HCT116 (cell line): ENCODE measurements at regions not wholly inside any gene's neighbourhood (a gene's known extent, or its start where the extent isn't known, plus 50 kb on each side); places are given as distances from the start of the nearest gene placed in this dataset.

Source experiments
- ATAC-seq: fragments of 200-7000 bp; cut with Tn5 transposase; 2 replicates; pipeline ENCODE4 v1.9.1; 2020; ENCODE audit warnings: mild to moderate bottlenecking, moderate library complexity
- BruUV-seq: library from RNA; stranded (reverse); fragments of 400-500 nt; replicated peaks from 2 replicates; lab custom pipeline; 2021; lab: Mats Ljungman, UMichigan
- CTCF ChIA-PET: fragments of 300-600 bp; sonication (Branson Sonifier 250); formaldehyde crosslinking; loops from one replicate; lab custom pipeline; 2021; ENCODE audit warnings: antibody characterized with exemption; lab: Charles Lee
- POLR2A ChIA-PET: fragments of 300-600, 350-600 bp; sonication (Branson Sonifier 250); formaldehyde crosslinking; loops from one replicate; lab custom pipeline; 2021; ENCODE audit warnings: antibody characterized with exemption; lab: Charles Lee
- RAD21 ChIA-PET, 2 experiments: fragments of 300-600 bp; sonication (Branson Sonifier 250); formaldehyde crosslinking; loops; one replicate each; lab custom pipeline; 2023; ENCODE audit warnings: low total read pairs in 2 of 2; ENCODE audit not compliant: uncharacterized antibody in 2 of 2, unreplicated experiment in 2 of 2, low non-redundant PET in 1 of 2; lab: Charles Lee
- DNase-seq: peaks from one replicate; pipeline ENCODE4 v3.0.0-alpha.2; 2010; ENCODE audit warnings: low read depth, low spot score
- H2AFZ ChIP-seq: fragments of 200-600 bp; shearing (Covaris generic), sonication (generic); 2 replicates; pipeline ENCODE4 v1.6.1; 2017; ENCODE audit warnings: low read depth, mixed run types, mixed read lengths, antibody characterized with exemption, low read length; ENCODE audit not compliant: poor library complexity, severe bottlenecking
- H3K27ac ChIP-seq: 2 replicates; pipeline ENCODE4 v1.5.1; 2012; ENCODE audit warnings: low read depth, low read length
- H3K27me3 ChIP-seq: fragments of 200-600 bp; sonication (generic); 2 replicates; pipeline ENCODE4 v1.6.1; 2016; ENCODE audit warnings: mixed run types, low read length, mixed read lengths; ENCODE audit not compliant: insufficient read depth
- H3K36me3 ChIP-seq, 2 experiments: fragments of 200-500 bp in 1 of 2; fragments of 200-600 bp in 1 of 2; sonication (Bioruptor generic) in 1 of 2; sonication (generic) in 1 of 2; 2 replicates each; pipeline versions ENCODE4 v1.5.1 to v1.6.1; 2014 to 2016; ENCODE audit warnings: low read length in 2 of 2, inconsistent platforms in 1 of 2, mixed read lengths in 1 of 2, mixed run types in 1 of 2; ENCODE audit not compliant: insufficient read depth in 2 of 2, control insufficient read depth in 1 of 2
- H3K4me1 ChIP-seq, 2 experiments: fragments of 200-600 bp in 1 of 2; sonication (generic) in 1 of 2; 2 replicates each; pipeline versions ENCODE4 v1.5.1 to v1.6.1; 2012 to 2017; ENCODE audit warnings: low read length in 2 of 2, inconsistent platforms in 1 of 2, mild to moderate bottlenecking in 1 of 2, mixed read lengths in 1 of 2, mixed run types in 1 of 2, moderate library complexity in 1 of 2; ENCODE audit not compliant: insufficient read depth in 2 of 2, control insufficient read depth in 1 of 2
- H3K4me2 ChIP-seq: fragments of 200-600 bp; sonication (generic); 2 replicates; pipeline ENCODE4 v1.6.1; 2017; ENCODE audit warnings: mixed run types, low read length, mixed read lengths
- H3K4me3 ChIP-seq, 2 experiments: fragments of 200-600 bp in 1 of 2; sonication (generic) in 1 of 2; replicated peaks in 1 of 2; 2 replicates each; pipeline ENCODE4 v1.5.1; 2011 to 2016; ENCODE audit warnings: low read length in 2 of 2, control low read depth in 1 of 2, low read depth in 1 of 2, mild to moderate bottlenecking in 1 of 2, mixed read lengths in 1 of 2, mixed run types in 1 of 2
- H3K79me2 ChIP-seq: fragments of 200-600 bp; sonication (generic); 2 replicates; pipeline ENCODE4 v1.6.1; 2017; ENCODE audit warnings: mild to moderate bottlenecking, mixed run types, low read length, moderate library complexity, mixed read lengths; ENCODE audit not compliant: insufficient read depth
- H3K9ac ChIP-seq: fragments of 200-600 bp; sonication (generic); 2 replicates; pipeline ENCODE4 v1.6.1; 2016; ENCODE audit warnings: low read length, mixed read lengths
- H3K9me2 ChIP-seq: fragments of 200-600 bp; sonication (generic), shearing (Covaris generic); 2 replicates; pipeline ENCODE4 v1.6.1; 2017; ENCODE audit warnings: mixed run types, mild to moderate bottlenecking, moderate library complexity; ENCODE audit not compliant: insufficient read depth
- H3K9me3 ChIP-seq, 2 experiments: fragments of 200-500 bp in 1 of 2; fragments of 200-600 bp in 1 of 2; sonication (Bioruptor generic) in 1 of 2; sonication (generic) in 1 of 2; 2 replicates each; pipeline ENCODE4 v1.6.1; 2014 to 2017; ENCODE audit warnings: low read length in 2 of 2, mixed read lengths in 2 of 2, inconsistent platforms in 1 of 2, low read depth in 1 of 2, mild to moderate bottlenecking in 1 of 2, mixed run types in 1 of 2, moderate library complexity in 1 of 2; ENCODE audit not compliant: control insufficient read depth in 1 of 2, insufficient read depth in 1 of 2
- H4K20me1 ChIP-seq: fragments of 200-600 bp; sonication (generic), shearing (Covaris generic); 2 replicates; pipeline ENCODE4 v1.6.1; 2017; ENCODE audit warnings: mixed run types, mild to moderate bottlenecking, moderate library complexity; ENCODE audit not compliant: insufficient read depth
- ATF3 ChIP-seq: IDR thresholded peaks from 2 replicates; pipeline ENCODE4 v1.6.1; 2012
- CBX3 ChIP-seq: IDR thresholded peaks from 2 replicates; pipeline ENCODE4 v1.6.1; 2012; ENCODE audit warnings: low read depth
- CEBPB ChIP-seq: IDR thresholded peaks from 2 replicates; pipeline ENCODE4 v1.6.1; 2012; ENCODE audit warnings: low read depth
- CTCF ChIP-seq, 3 experiments: fragments of 200-600 bp in 1 of 3; sonication (generic) in 1 of 3; IDR thresholded peaks in 2 of 3; conservative IDR thresholded peaks in 1 of 3; 2 replicates each; pipeline ENCODE4 v1.5.1; 2012 to 2017; ENCODE audit warnings: low read depth in 2 of 3, low read length in 2 of 3, antibody characterized with exemption in 1 of 3, borderline replicate concordance in 1 of 3, control low read depth in 1 of 3, mild to moderate bottlenecking in 1 of 3, mixed read lengths in 1 of 3, mixed run types in 1 of 3, moderate library complexity in 1 of 3; ENCODE audit not compliant: insufficient read depth in 1 of 3
- EGR1 ChIP-seq: IDR thresholded peaks from 2 replicates; pipeline ENCODE4 v1.6.1; 2012; ENCODE audit warnings: low read depth
- ELF1 ChIP-seq: IDR thresholded peaks from 2 replicates; pipeline ENCODE4 v1.6.1; 2012; ENCODE audit warnings: low read depth, borderline replicate concordance
- EZH2 ChIP-seq: fragments of 200-600 bp; sonication (generic); IDR thresholded peaks from 2 replicates; pipeline ENCODE4 v1.6.1; 2017; ENCODE audit warnings: antibody characterized with exemption, mixed run types
- EZH2phosphoT487 ChIP-seq: fragments of 200-600 bp; IDR thresholded peaks from 2 replicates; pipeline ENCODE4 v1.6.1; 2018; ENCODE audit warnings: antibody characterized with exemption, borderline replicate concordance
- FOSL1 ChIP-seq: IDR thresholded peaks from 2 replicates; pipeline ENCODE4 v1.6.1; 2012; ENCODE audit warnings: low read depth
- JUND ChIP-seq: IDR thresholded peaks from 2 replicates; pipeline ENCODE4 v1.6.1; 2012
- MAX ChIP-seq: IDR thresholded peaks from 2 replicates; pipeline ENCODE4 v1.6.1; 2012
- POLR2A ChIP-seq: IDR thresholded peaks from 2 replicates; pipeline ENCODE4 v1.7.0; 2011; ENCODE audit warnings: borderline replicate concordance; ENCODE audit not compliant: insufficient read depth, insufficient read length; ENCODE audit errors: extremely low read depth
- POLR2AphosphoS5 ChIP-seq: IDR thresholded peaks from 2 replicates; pipeline ENCODE4 v1.6.1; 2011; ENCODE audit warnings: mild to moderate bottlenecking, low read depth, low read length, moderate library complexity
- RAD21 ChIP-seq: IDR thresholded peaks from 2 replicates; pipeline ENCODE4 v1.6.1; 2012; ENCODE audit warnings: low read depth, mild to moderate bottlenecking
- SIN3A ChIP-seq: IDR thresholded peaks from 2 replicates; pipeline ENCODE4 v1.6.1; 2012; ENCODE audit warnings: low read depth
- SP1 ChIP-seq: IDR thresholded peaks from 2 replicates; pipeline ENCODE4 v1.6.1; 2012; ENCODE audit warnings: low read depth
- YY1 ChIP-seq: IDR thresholded peaks from 2 replicates; pipeline ENCODE4 v1.6.1; 2011; ENCODE audit warnings: low read length, low read depth, moderate library complexity, mild to moderate bottlenecking; ENCODE audit not compliant: insufficient replicate concordance; ENCODE audit errors: extremely low read depth
- ZBTB33 ChIP-seq: IDR thresholded peaks from 2 replicates; pipeline ENCODE4 v1.6.1; 2011; ENCODE audit warnings: mild to moderate bottlenecking, low read length, moderate library complexity; ENCODE audit not compliant: insufficient replicate concordance; ENCODE audit errors: extremely low read depth
- ZFX ChIP-seq: fragments of 450-650 bp; IDR thresholded peaks from 2 replicates; pipeline ENCODE4 v1.6.1; 2017
- ZNF274 ChIP-seq: fragments of 200-500 bp; sonication (Bioruptor generic); IDR thresholded peaks from 2 replicates; pipeline ENCODE4 v1.6.1; 2014; ENCODE audit warnings: mild to moderate bottlenecking, low read depth, low read length, inconsistent platforms
- intact Hi-C: fragments of 100-400 bp; cut with micrococcal nuclease; formaldehyde crosslinking; loops from 2 replicates; pipeline ENCODE4 v1.10.0; 2022

GRCh38 chr10:33734393-33735155 is 400.1 kb upstream of the NRP1 start:
- no peak for TF ChIP-seq JUND
- TF ChIP-seq MAX: no peak
- TF ChIP-seq EGR1: no peak
- no peak for TF ChIP-seq ELF1
- TF ChIP-seq ATF3: no peak
- TF ChIP-seq RAD21: no peak
- no peak for TF ChIP-seq POLR2AphosphoS5
- no peak for TF ChIP-seq EZH2
- TF ChIP-seq FOSL1: no peak
- no peak for TF ChIP-seq ZNF274
- no peak for TF ChIP-seq SP1
- TF ChIP-seq EZH2phosphoT487: no peak
- TF ChIP-seq CTCF (IDR thresholded peaks at IDR 0.05 in 2 of 3, conservative IDR thresholded peaks at IDR 0.05 in 1 of 3; ENCODE audit: borderline replicate concordance in 1 of 3, insufficient read depth in 1 of 3, low read depth in 2 of 3, low read length in 2 of 3): no peak
- no peak for TF ChIP-seq CEBPB
- no peak for TF ChIP-seq YY1
- no peak for TF ChIP-seq SIN3A
- TF ChIP-seq POLR2A: no peak
- no peak for TF ChIP-seq CBX3
- no peak for TF ChIP-seq ZBTB33
- TF ChIP-seq ZFX: no peak
- DNase-seq (no peak), ATAC-seq (no peak)
- ChIA-PET CTCF (no interaction called here), RAD21 (no interaction called here), POLR2A (no interaction called here)
- H2AFZ ChIP-seq: no peak overlapping the region
- intact Hi-C loops: no loop called here
- no peak overlapping the region for H3K27ac ChIP-seq
- no peaks in the 10 kb centered on the region for H3K4me1 ChIP-seq
- H4K20me1 ChIP-seq: no peaks in the 10 kb centered on the region
- no peaks in the 10 kb centered on the region for H3K36me3 ChIP-seq
- no TSS peak for BruUV-seq
- no peak overlapping the region for H3K4me2 ChIP-seq
- no peaks in the 10 kb centered on the region; the same call in 1 of the 2 replicates for H3K27me3 ChIP-seq
- no peaks in the 10 kb centered on the region for H3K79me2 ChIP-seq
- no peak overlapping the region for H3K9ac ChIP-seq
- H3K9me3 ChIP-seq: no peaks in the 10 kb centered on the region
- no peaks in the 10 kb centered on the region for H3K9me2 ChIP-seq
- H3K4me3 ChIP-seq: no peak overlapping the region
